Activated naive CD8-positive, alpha-beta T cell treated with anti-CD3 and anti-CD28 coated beads, Interleukin-2, amount 10 ng/mL, durations not matched to agents 7 days and 5 days (primary cell): ENCODE measurements at regions not wholly inside any gene's neighbourhood (a gene's known extent, or its start where the extent isn't known, plus 50 kb on each side); places are given as distances from the start of the nearest gene placed in this dataset.

Experiments used
- ATAC-seq: fragments of 150-1000 bp; cut with Tn5 transposase; one replicate; pipeline ENCODE4 v1.10.0; 2021; ENCODE audit warnings: low read depth, moderate library complexity
- POLR2A ChIA-PET: fragments of 350-600 bp; sonication (Branson Sonifier 250); formaldehyde crosslinking; loops from one replicate; lab custom pipeline; 2021; ENCODE audit warnings: antibody characterized with exemption; lab: Charles Lee
- DNase-seq: peaks from one replicate; pipeline ENCODE4 v3.0.0; 2021
- H3K27ac Mint-ChIP-seq: one replicate; pipeline ENCODE4 v1.8.0; 2022; ENCODE audit warnings: mild to moderate bottlenecking, mixed read lengths
- H3K27me3 Mint-ChIP-seq: one replicate; pipeline ENCODE4 v1.8.0; 2022; ENCODE audit warnings: mild to moderate bottlenecking, moderate library complexity, mixed read lengths
- H3K36me3 Mint-ChIP-seq: one replicate; pipeline ENCODE4 v1.8.0; 2021; ENCODE audit warnings: mild to moderate bottlenecking, mixed read lengths
- H3K4me1 Mint-ChIP-seq: one replicate; pipeline ENCODE4 v1.8.0; 2021; ENCODE audit warnings: mixed read lengths
- H3K4me3 Mint-ChIP-seq: one replicate; pipeline ENCODE4 v1.8.0; 2022; ENCODE audit warnings: mild to moderate bottlenecking, moderate library complexity, mixed read lengths
- H3K9me3 Mint-ChIP-seq: one replicate; pipeline ENCODE4 v1.8.0; 2021; ENCODE audit warnings: mixed read lengths

DNA sequence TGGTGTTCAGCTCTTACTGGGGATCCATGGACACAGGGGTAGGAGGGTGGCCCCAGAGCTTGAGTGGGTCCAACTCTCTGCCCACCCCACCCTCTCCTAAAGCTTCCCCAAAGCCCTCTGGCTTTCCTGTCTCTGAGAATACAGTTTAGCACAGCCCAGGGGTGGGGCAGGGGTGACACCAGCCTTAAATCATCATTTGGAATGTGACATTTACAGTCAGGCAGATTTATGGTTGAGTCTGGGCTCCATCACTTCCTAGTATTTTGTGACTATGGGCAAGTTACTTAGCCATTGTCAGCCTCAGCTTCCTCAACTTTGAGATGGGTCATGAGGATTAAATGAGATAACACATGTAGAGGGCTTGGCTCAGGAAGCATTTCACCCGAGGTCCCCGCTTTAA is 193.1 kb upstream of the IRX6 start:
- POLR2A ChIA-PET: no interaction called here
- no peak overlapping the region for H3K27ac Mint-ChIP-seq
- H3K4me3 Mint-ChIP-seq: no peak overlapping the region
- no peaks in the 10 kb centered on the region for H3K9me3 Mint-ChIP-seq
- no peaks in the 10 kb centered on the region for H3K27me3 Mint-ChIP-seq
- no peaks in the 10 kb centered on the region for H3K4me1 Mint-ChIP-seq
- no peak for DNase-seq
- H3K36me3 Mint-ChIP-seq: peaks cover 2% of the 10 kb centered on the region
- ATAC-seq: no peak

DNA sequence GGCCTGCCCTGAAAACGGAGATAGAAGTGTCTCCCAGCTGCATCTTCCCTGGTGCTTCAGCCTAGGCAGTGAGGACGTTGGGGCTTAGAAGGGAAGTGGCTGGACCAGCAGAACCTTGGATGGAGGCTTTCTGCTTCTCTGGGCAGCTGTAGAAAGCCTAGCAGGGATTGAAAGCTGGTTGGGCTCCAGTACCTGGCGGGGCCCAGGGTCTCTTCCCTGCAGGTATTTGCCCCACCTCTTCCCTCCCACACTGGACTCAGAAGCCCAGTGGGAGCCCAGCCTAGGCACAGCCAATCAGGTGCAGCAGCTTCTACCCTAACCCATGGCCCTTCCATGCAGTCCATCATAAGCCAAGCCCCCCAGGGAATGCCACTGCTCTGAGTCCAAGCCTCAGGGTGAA is 190.3 kb upstream of the IRX6 start:
- POLR2A ChIA-PET: no interaction called here
- H3K9me3 Mint-ChIP-seq: no peaks in the 10 kb centered on the region
- no peaks in the 10 kb centered on the region for H3K36me3 Mint-ChIP-seq
- H3K4me1 Mint-ChIP-seq: no peaks in the 10 kb centered on the region
- H3K27me3 Mint-ChIP-seq: no peaks in the 10 kb centered on the region
- no peak overlapping the region for H3K4me3 Mint-ChIP-seq
- ATAC-seq (no peak), DNase-seq (no peak)
- no peak overlapping the region for H3K27ac Mint-ChIP-seq

DNA sequence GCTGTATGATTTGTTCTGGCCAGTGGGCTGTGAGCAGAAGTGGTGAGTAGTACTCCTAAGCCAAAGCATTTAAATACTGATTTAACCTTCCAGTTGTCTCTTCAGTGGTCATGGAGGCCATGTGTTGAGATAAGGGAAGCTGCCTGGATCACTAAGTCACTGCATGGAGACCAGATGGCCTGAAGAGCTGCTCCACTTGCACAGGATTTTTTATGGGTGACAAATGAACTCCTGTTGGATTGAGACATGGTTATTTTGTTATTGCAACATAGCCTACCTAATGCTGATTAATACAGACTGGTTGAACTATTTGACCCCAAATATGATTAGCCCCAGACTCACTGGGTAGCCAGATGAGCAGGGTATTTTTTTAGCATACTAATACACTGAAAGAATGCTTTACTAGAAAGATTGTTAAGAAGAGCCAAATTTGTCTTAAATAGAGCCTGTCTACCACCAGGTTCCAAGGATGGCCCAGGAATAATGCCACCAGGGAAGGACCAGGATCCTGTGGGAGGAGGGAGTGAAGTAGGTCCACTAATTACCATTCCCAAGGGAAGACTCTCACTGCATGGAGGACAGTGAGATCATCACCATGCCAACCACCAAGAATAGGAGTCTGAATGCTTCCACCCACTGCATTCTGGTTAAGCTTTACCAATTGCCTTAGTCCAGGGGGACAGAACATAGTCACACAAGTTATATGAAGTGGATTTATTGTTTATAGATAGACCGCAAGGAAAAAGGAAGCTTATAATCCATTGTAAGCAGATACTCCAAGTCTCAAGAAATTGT is 187.4 kb upstream of the IRX6 start:
- Mint-ChIP-seq H3K27ac (no peak overlapping the region), H3K36me3 (no peaks in the 10 kb centered on the region), H3K4me3 (no peak overlapping the region), H3K9me3 (no peaks in the 10 kb centered on the region), H3K4me1 (no peaks in the 10 kb centered on the region), H3K27me3 (no peaks in the 10 kb centered on the region)
- POLR2A ChIA-PET: no interaction called here
- DNase-seq (no peak), ATAC-seq (no peak)

DNA sequence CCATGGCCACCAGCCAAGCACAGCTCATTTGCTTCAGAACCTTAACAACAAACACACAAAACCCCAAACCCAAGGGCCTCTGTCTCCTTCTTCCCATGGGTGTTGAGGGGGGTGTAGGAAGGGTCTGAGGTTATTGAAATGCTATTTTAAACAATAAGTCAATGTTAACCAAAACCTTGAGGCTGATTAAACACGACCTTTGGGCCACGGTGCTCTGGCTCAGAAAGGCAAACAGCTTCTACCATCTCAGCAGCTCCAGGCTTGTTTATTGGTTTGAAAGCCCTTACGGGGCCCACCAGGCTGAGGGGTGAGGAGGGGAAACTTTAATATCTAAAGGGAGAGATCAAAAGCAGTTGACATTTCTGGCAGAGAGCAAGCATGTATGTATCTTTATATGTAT is 185.7 kb upstream of the IRX6 start:
- Mint-ChIP-seq H3K9me3 (no peaks in the 10 kb centered on the region), H3K4me3 (no peak overlapping the region), H3K27me3 (no peaks in the 10 kb centered on the region), H3K4me1 (no peaks in the 10 kb centered on the region), H3K27ac (no peak overlapping the region), H3K36me3 (no peaks in the 10 kb centered on the region)
- POLR2A ChIA-PET: no interaction called here
- ATAC-seq (no peak), DNase-seq (no peak)

DNA sequence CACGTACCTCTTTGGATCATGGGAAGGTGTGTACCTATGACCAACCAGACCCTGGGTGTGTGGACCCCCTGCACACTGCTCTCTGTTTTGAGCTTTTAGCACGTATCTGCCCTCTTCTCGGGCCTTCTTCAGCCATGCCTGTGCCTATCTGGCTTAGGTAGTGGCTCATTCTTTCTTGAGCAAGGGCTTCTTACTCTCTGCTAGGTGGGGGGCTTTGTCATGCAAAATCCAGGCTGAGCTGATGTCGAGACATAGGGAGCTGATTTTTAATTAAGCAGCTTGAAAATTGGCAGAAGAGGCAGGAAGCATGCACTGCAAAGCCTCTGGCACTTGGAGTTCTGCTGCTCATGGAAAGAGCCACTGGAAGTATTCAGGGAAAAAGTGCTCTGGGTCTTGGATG is 181.6 kb upstream of the IRX6 start:
- Mint-ChIP-seq H3K27ac (no peak overlapping the region), H3K4me3 (no peak overlapping the region), H3K36me3 (no peaks in the 10 kb centered on the region), H3K27me3 (no peaks in the 10 kb centered on the region), H3K9me3 (no peaks in the 10 kb centered on the region), H3K4me1 (no peaks in the 10 kb centered on the region)
- POLR2A ChIA-PET: no interaction called here
- no peak for DNase-seq
- no peak for ATAC-seq

DNA sequence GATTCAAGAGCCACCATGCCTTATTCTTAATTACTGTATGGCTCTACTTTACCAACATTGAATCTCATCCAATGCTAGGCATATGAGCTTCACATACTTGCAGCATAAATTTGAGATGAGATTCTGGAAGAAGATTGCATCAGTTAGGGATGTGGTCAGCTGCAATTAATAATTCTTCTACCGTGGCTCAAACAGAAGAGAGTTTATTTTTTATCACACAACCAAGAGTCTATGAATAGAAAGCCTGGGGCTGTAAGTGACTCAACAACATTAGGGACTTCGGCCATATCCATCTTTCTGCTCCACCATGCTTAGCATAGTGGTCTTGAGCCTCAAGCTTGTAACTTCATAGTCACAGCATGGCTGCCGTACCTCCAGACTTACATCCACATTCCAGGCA is 179.4 kb upstream of the IRX6 start:
- no peak overlapping the region for H3K27ac Mint-ChIP-seq
- H3K4me3 Mint-ChIP-seq: no peak overlapping the region
- H3K4me1 Mint-ChIP-seq: no peaks in the 10 kb centered on the region
- no peaks in the 10 kb centered on the region for H3K36me3 Mint-ChIP-seq
- H3K27me3 Mint-ChIP-seq: no peaks in the 10 kb centered on the region
- POLR2A ChIA-PET: no interaction called here
- DNase-seq (no peak), ATAC-seq (no peak)
- H3K9me3 Mint-ChIP-seq: no peaks in the 10 kb centered on the region

DNA sequence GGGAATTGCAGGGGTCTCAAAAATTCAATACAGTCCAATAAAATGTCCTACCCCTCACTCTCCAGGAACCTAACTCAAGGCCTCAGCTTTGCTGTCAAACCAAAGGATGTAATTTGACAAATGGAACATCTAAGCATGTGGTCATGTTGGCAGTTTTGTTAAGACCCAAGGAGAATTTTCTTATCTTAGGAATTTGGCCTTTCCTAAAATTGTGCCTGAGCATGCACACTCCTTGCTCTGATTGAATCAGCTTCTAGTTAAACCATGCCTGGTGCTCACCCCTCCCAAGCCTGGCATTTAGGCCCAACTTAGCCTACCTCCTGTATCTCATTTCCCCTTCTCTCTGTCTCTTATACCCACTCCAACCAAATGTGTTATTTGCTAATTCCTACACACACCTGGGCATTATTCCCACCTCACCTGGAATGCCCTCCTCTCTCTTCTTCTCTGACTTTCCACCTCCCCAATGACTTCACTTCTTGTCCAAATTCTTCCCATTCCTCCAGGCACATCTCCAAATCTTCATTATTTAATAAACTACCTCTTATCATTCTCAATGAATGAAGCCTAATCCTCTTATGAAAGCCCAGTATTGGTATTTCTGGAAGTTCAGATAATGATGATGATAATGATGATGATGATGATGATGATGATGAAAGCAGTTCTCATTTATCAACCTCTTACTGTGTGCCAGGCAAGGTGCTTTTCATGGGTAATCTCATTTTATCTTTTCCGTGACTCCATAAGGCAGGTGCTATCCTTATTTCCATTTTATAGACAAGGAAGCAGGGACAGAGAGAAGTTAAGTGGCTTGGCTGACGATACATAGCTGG is 178.0 kb upstream of the IRX6 start:
- DNase-seq: no peak
- no peaks in the 10 kb centered on the region for H3K36me3 Mint-ChIP-seq
- H3K27me3 Mint-ChIP-seq: no peaks in the 10 kb centered on the region
- H3K27ac Mint-ChIP-seq: no peak overlapping the region
- POLR2A ChIA-PET: no interaction called here
- no peaks in the 10 kb centered on the region for H3K4me1 Mint-ChIP-seq
- H3K9me3 Mint-ChIP-seq: no peaks in the 10 kb centered on the region
- no peak for ATAC-seq
- no peak overlapping the region for H3K4me3 Mint-ChIP-seq

DNA sequence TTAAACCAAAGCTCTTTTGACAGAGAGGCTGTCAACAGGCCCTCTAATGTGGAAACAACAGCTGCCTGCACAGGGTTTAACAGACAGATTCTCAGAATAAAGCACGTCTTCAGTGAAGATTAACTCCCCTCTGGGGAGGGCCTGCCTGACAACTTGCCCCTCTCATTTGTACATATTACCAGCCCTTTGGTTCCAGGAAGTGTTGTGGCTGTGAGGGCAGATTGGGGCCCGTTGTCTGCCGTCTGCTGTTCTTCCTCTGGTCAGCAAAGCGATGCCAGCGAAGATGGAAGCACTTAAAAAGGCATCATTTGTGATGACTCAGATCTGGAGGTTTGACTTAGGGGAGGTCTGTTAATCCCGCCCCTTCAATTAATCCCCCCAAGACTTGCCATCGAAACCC is 177.0 kb upstream of the IRX6 start:
- Mint-ChIP-seq H3K9me3 (no peaks in the 10 kb centered on the region), H3K27ac (no peak overlapping the region), H3K27me3 (no peaks in the 10 kb centered on the region), H3K4me1 (no peaks in the 10 kb centered on the region), H3K36me3 (no peaks in the 10 kb centered on the region), H3K4me3 (no peak overlapping the region)
- POLR2A ChIA-PET: no interaction called here
- ATAC-seq (no peak), DNase-seq (no peak)

DNA sequence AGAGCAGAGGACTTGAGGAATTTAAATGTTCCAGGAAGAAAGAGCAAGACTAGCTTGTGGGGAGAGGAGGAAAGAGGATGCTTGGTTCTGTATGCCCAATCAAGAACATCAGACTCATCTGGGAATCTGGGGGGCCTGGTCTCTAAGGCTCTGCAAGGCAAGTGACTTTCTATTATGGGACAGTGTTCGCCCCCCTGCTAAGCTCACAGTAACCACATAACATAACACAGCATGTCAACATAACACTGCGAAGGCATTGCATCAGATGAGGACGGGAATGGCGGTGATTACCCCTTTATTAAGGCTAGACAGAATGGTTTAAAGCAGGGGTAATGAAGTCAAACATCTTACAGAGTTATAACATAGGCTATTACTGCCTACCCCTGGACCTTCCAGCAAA is 176.6 kb upstream of the IRX6 start:
- DNase-seq: no peak
- POLR2A ChIA-PET: no interaction called here
- ATAC-seq: no peak
- no peaks in the 10 kb centered on the region for H3K27me3 Mint-ChIP-seq
- no peaks in the 10 kb centered on the region for H3K9me3 Mint-ChIP-seq
- no peak overlapping the region for H3K27ac Mint-ChIP-seq
- H3K36me3 Mint-ChIP-seq: no peaks in the 10 kb centered on the region
- H3K4me1 Mint-ChIP-seq: no peaks in the 10 kb centered on the region
- no peak overlapping the region for H3K4me3 Mint-ChIP-seq

DNA sequence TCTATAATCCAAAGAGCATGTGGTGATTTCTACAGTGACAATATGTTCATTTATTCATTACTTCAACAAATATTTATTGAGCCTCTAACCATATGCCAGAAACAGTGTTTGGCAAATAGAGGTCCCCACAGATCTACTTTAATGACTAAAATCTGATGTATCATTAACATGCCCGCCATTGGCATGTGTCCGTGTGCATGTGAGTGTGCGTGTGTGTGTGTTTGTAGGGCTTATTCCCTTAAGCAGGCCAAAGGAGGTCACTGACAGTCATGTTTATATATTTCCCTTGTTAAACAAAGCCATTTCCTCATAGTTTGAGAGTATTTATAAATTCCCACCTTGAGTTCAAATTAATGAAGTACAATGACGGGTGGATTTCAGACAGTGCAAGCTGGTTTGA is 174.4 kb upstream of the IRX6 start:
- no peak for ATAC-seq
- no peaks in the 10 kb centered on the region for H3K36me3 Mint-ChIP-seq
- no peaks in the 10 kb centered on the region for H3K4me1 Mint-ChIP-seq
- H3K27me3 Mint-ChIP-seq: no peaks in the 10 kb centered on the region
- POLR2A ChIA-PET: no interaction called here
- no peaks in the 10 kb centered on the region for H3K9me3 Mint-ChIP-seq
- H3K4me3 Mint-ChIP-seq: no peak overlapping the region
- no peak for DNase-seq
- no peak overlapping the region for H3K27ac Mint-ChIP-seq

DNA sequence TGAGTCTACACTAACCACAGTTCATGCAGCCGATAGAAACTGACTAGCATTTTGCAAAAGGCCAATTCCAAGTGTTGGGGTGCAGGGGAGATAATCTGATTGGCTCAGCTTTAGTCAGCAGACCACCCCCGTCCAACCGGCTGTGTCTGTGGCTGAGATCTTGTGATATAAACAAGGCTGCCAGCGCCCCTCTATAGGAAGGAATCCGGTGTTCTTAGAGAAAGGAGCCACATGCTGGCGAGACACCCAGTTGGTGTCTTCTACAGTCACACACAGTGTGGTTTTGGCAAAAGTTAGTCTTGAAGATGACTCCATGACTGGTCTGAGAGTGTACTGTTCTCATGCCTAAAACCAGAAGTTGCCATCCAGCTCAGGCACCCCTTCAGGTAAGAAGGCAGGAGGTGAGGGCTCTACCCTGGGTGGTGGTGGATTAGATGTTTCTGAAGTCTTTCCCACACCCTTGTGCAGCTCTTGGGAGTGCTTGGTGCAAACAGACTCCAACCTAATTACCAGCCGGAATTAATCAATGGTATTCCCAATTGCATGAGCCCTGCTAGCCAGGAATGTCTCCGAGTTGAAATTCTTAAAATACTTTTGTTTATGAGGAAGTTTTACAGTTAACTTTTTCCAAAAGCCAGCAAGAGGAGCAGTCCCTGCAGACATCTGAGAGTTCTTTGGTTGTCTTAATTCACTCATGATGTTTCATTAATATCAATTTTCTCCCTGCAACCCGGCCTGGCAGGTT is 172.3 kb upstream of the IRX6 start:
- Mint-ChIP-seq H3K27ac (no peak overlapping the region), H3K27me3 (no peaks in the 10 kb centered on the region), H3K9me3 (no peaks in the 10 kb centered on the region), H3K36me3 (no peaks in the 10 kb centered on the region), H3K4me3 (no peak overlapping the region), H3K4me1 (no peaks in the 10 kb centered on the region)
- POLR2A ChIA-PET: no interaction called here
- ATAC-seq (no peak), DNase-seq (no peak)

DNA sequence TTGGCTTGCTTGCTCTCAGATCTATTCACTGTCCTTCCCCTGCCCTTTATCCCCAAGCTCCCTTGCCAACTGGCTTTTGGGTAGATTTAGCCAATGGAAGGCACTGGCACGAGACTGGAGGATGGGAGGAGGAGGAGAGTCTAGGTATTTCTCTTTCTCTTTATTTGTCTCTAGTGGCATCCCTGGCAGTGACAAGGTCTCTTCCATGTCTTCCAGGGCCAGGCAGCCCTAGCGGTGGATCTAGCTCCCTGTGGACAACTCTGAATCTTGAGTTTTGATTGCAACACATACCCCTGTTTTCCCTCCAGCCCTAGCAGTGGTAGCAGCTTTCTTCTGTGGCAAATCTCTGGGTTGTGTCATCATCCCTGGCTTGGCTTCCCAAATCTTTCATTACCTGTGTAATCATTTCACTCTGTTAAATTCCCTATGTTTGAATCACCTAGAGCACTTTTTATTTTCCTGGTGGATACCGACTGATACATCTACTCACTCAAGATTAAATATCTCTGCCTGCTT is 171.1 kb upstream of the IRX6 start:
- no peak for DNase-seq
- ATAC-seq: no peak
- Mint-ChIP-seq H3K4me3 (no peak overlapping the region), H3K36me3 (no peaks in the 10 kb centered on the region), H3K4me1 (no peaks in the 10 kb centered on the region), H3K27ac (no peak overlapping the region), H3K9me3 (peaks cover 2% of the 10 kb centered on the region), H3K27me3 (no peaks in the 10 kb centered on the region)
- POLR2A ChIA-PET: no interaction called here

DNA sequence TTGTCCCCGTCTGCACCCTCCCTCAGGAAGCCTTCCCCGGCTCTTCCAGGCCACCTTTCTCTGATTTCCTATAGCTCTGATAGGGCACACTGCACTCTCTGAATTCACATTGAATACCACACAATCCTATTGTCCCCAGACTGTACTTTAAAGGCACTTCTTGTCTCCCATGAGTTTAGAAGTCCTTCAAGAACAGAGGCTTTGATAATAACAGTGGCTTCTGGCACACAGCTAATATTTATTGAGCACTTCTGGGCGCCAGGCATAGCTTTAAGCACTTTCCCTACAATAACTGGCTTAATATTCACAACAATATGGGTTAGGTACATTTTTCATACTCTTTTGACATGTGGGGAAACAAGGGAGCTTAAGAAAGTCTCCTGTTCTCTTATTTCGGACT is 169.7 kb upstream of the IRX6 start:
- no peak overlapping the region for H3K27ac Mint-ChIP-seq
- no peak for ATAC-seq
- H3K4me1 Mint-ChIP-seq: no peaks in the 10 kb centered on the region
- H3K36me3 Mint-ChIP-seq: no peaks in the 10 kb centered on the region
- H3K9me3 Mint-ChIP-seq: peaks cover 2% of the 10 kb centered on the region
- POLR2A ChIA-PET: no interaction called here
- DNase-seq: no peak
- no peak overlapping the region for H3K4me3 Mint-ChIP-seq
- no peaks in the 10 kb centered on the region for H3K27me3 Mint-ChIP-seq
